ENCODE measurements at regions not wholly inside any gene's neighbourhood (a gene's known extent, or its start where the extent isn't known, plus 50 kb on each side); places are given as distances from the start of the nearest gene placed in this dataset.
"Not testable (repeated sequence)": the region's sequence is repeated elsewhere in the genome, so short reads cannot be mapped to it uniquely, and the experiment has no call there.

- not testable (repeated sequence) for H3K9me3 Mint-ChIP-seq (ENCODE audit: low read depth); DNase-seq (ENCODE audit: low spot score); H3K36me3 Mint-ChIP-seq (ENCODE audit: low read depth); H3K4me3 Mint-ChIP-seq (ENCODE audit: unreplicated experiment); H3K27ac Mint-ChIP-seq (ENCODE audit: unreplicated experiment); H3K4me1 Mint-ChIP-seq (ENCODE audit: low read depth); H3K27me3 Mint-ChIP-seq (ENCODE audit: low read depth)
- peak; percentile 72 for TF ChIP-seq CTCF (IDR thresholded peaks at IDR 0.05)
Observed at GRCh38 chr1:146448212-146448876, 219.5 kb upstream of the NOTCH2NLA start.

- not testable (repeated sequence) for H3K27ac Mint-ChIP-seq (ENCODE audit: unreplicated experiment); H3K36me3 Mint-ChIP-seq (ENCODE audit: low read depth); H3K9me3 Mint-ChIP-seq (ENCODE audit: low read depth); DNase-seq (ENCODE audit: low spot score); H3K4me1 Mint-ChIP-seq (ENCODE audit: low read depth); H3K27me3 Mint-ChIP-seq (ENCODE audit: low read depth)
- H3K4me3 Mint-ChIP-seq (ENCODE audit: unreplicated experiment): peak overlapping the region; percentile 60
- peak; percentile 26 for TF ChIP-seq CTCF (IDR thresholded peaks at IDR 0.05)
Observed at GRCh38 chr1:146443871-146444222, 215.0 kb upstream of the NOTCH2NLA start.

- not testable (repeated sequence) for H3K4me1 Mint-ChIP-seq (ENCODE audit: low read depth); H3K4me3 Mint-ChIP-seq (ENCODE audit: unreplicated experiment); DNase-seq (ENCODE audit: low spot score); H3K27me3 Mint-ChIP-seq (ENCODE audit: low read depth); H3K9me3 Mint-ChIP-seq (ENCODE audit: low read depth); H3K36me3 Mint-ChIP-seq (ENCODE audit: low read depth); H3K27ac Mint-ChIP-seq (ENCODE audit: unreplicated experiment)
Observed at GRCh38 chr1:146443088-146443870, 214.5 kb upstream of the NOTCH2NLA start.

GRCh38 chr1:146438543-146438942 lies 209.7 kb upstream of the NOTCH2NLA start:
- not testable (repeated sequence) for DNase-seq (ENCODE audit: low spot score); H3K4me3 Mint-ChIP-seq (ENCODE audit: unreplicated experiment); H3K9me3 Mint-ChIP-seq (ENCODE audit: low read depth); H3K27me3 Mint-ChIP-seq (ENCODE audit: low read depth); H3K36me3 Mint-ChIP-seq (ENCODE audit: low read depth); H3K4me1 Mint-ChIP-seq (ENCODE audit: low read depth); H3K27ac Mint-ChIP-seq (ENCODE audit: unreplicated experiment)

GRCh38 chr1:146416642-146417041 lies 187.8 kb upstream of the NOTCH2NLA start:
- H3K9me3 Mint-ChIP-seq (ENCODE audit: low read depth); H3K27me3 Mint-ChIP-seq (ENCODE audit: low read depth); DNase-seq (ENCODE audit: low spot score); H3K4me1 Mint-ChIP-seq (ENCODE audit: low read depth); H3K27ac Mint-ChIP-seq (ENCODE audit: unreplicated experiment); H3K36me3 Mint-ChIP-seq (ENCODE audit: low read depth); H3K4me3 Mint-ChIP-seq (ENCODE audit: unreplicated experiment): not testable (repeated sequence)

- DNase-seq (ENCODE audit: low spot score); H3K4me1 Mint-ChIP-seq (ENCODE audit: low read depth); H3K9me3 Mint-ChIP-seq (ENCODE audit: low read depth); H3K27me3 Mint-ChIP-seq (ENCODE audit: low read depth); H3K4me3 Mint-ChIP-seq (ENCODE audit: unreplicated experiment); H3K36me3 Mint-ChIP-seq (ENCODE audit: low read depth); H3K27ac Mint-ChIP-seq (ENCODE audit: unreplicated experiment): not testable (repeated sequence)
Observed at GRCh38 chr1:146415017-146415416, 186.2 kb upstream of the NOTCH2NLA start.

- not testable (repeated sequence) for H3K9me3 Mint-ChIP-seq (ENCODE audit: low read depth); DNase-seq (ENCODE audit: low spot score); H3K36me3 Mint-ChIP-seq (ENCODE audit: low read depth); H3K4me1 Mint-ChIP-seq (ENCODE audit: low read depth); H3K27me3 Mint-ChIP-seq (ENCODE audit: low read depth); H3K27ac Mint-ChIP-seq (ENCODE audit: unreplicated experiment); H3K4me3 Mint-ChIP-seq (ENCODE audit: unreplicated experiment)
Observed at GRCh38 chr1:146413911-146414310, 185.1 kb upstream of the NOTCH2NLA start.

- H3K9me3 Mint-ChIP-seq (ENCODE audit: low read depth); DNase-seq (ENCODE audit: low spot score); H3K36me3 Mint-ChIP-seq (ENCODE audit: low read depth); H3K4me3 Mint-ChIP-seq (ENCODE audit: unreplicated experiment); H3K27me3 Mint-ChIP-seq (ENCODE audit: low read depth); H3K4me1 Mint-ChIP-seq (ENCODE audit: low read depth); H3K27ac Mint-ChIP-seq (ENCODE audit: unreplicated experiment): not testable (repeated sequence)
Observed at GRCh38 chr1:146411923-146412322, 183.1 kb upstream of the NOTCH2NLA start.

GRCh38 chr1:146409817-146410441 lies 181.1 kb upstream of the NOTCH2NLA start:
- DNase-seq (ENCODE audit: low spot score); H3K4me1 Mint-ChIP-seq (ENCODE audit: low read depth); H3K9me3 Mint-ChIP-seq (ENCODE audit: low read depth); H3K27me3 Mint-ChIP-seq (ENCODE audit: low read depth); H3K36me3 Mint-ChIP-seq (ENCODE audit: low read depth): not testable (repeated sequence)
- Mint-ChIP-seq H3K4me3 (ENCODE audit: unreplicated experiment) (peak overlapping the region; percentile 75), H3K27ac (ENCODE audit: unreplicated experiment) (peak overlapping the region; percentile 89)

- H3K27me3 Mint-ChIP-seq (ENCODE audit: low read depth); H3K36me3 Mint-ChIP-seq (ENCODE audit: low read depth); DNase-seq (ENCODE audit: low spot score); H3K9me3 Mint-ChIP-seq (ENCODE audit: low read depth); H3K4me1 Mint-ChIP-seq (ENCODE audit: low read depth): not testable (repeated sequence)
- Mint-ChIP-seq H3K4me3 (ENCODE audit: unreplicated experiment) (peak overlapping the region; percentile 75), H3K27ac (ENCODE audit: unreplicated experiment) (peak overlapping the region; percentile 89)
Observed at GRCh38 chr1:146409116-146409801, 180.4 kb upstream of the NOTCH2NLA start.
